H1 (cell line): ENCODE measurements at regions not wholly inside any gene's neighbourhood (a gene's known extent, or its start where the extent isn't known, plus 50 kb on each side); places are given as distances from the start of the nearest gene placed in this dataset.

Source experiments
- ATF2 ChIP-seq: IDR thresholded peaks from 2 replicates; pipeline ENCODE4 v1.6.1; 2012; ENCODE audit warnings: low read length, inconsistent platforms
- BRCA1 ChIP-seq: IDR thresholded peaks from 2 replicates; pipeline ENCODE4 v1.6.1; 2012; ENCODE audit warnings: low read depth, low read length, improper control_type of control experiment
- CBX8 ChIP-seq: fragments of 300-800, 300-1000 bp; sonication (generic); IDR thresholded peaks from 2 replicates; pipeline ENCODE4 v1.7.1; 2016; ENCODE audit warnings: low read depth, low read length, borderline replicate concordance
- CHD2 ChIP-seq: IDR thresholded peaks from 2 replicates; pipeline ENCODE4 v1.6.1; 2012; ENCODE audit warnings: low read length, improper control_type of control experiment
- EP300 ChIP-seq, 2 experiments: IDR thresholded peaks; 1 replicate in 1 of 2; 2 replicates in 1 of 2; pipeline ENCODE4 v1.6.1; 2011 to 2012; ENCODE audit warnings: low read depth in 2 of 2, low read length in 2 of 2, mild to moderate bottlenecking in 2 of 2, borderline replicate concordance in 1 of 2, inconsistent platforms in 1 of 2, moderate library complexity in 1 of 2
- POLR2A ChIP-seq, 2 experiments: IDR thresholded peaks; 1 replicate in 1 of 2; 2 replicates in 1 of 2; pipeline ENCODE4 v1.6.1; 2011; ENCODE audit warnings: low read depth in 2 of 2, low read length in 2 of 2, mild to moderate bottlenecking in 2 of 2; ENCODE audit errors: control extremely low read depth in 1 of 2
- POLR2AphosphoS5 ChIP-seq: IDR thresholded peaks from 2 replicates; pipeline ENCODE4 v1.6.1; 2011; ENCODE audit warnings: low read depth, low read length
- TF ChIP-seq, protein P1 (sequence below), 3 experiments: IDR thresholded peaks; 1 replicate in 2 of 3; 2 replicates in 1 of 3; pipeline versions ENCODE4 v1.5.1 to v1.6.1; 2011; ENCODE audit warnings: low read length in 3 of 3, mild to moderate bottlenecking in 3 of 3, inconsistent platforms in 2 of 3, low read depth in 1 of 3, moderate library complexity in 1 of 3; ENCODE audit not compliant: insufficient read depth in 1 of 3; ENCODE audit errors: control extremely low read depth in 1 of 3
- TF ChIP-seq, protein P2 (sequence below): IDR thresholded peaks from 2 replicates; pipeline ENCODE4 v1.6.1; 2012; ENCODE audit warnings: inconsistent platforms
- TF ChIP-seq, protein P3 (sequence below): IDR thresholded peaks from 2 replicates; pipeline ENCODE4 v1.6.1; 2011; ENCODE audit warnings: low read length, improper control_type of control experiment

GRCh38 chr12:58465418-58465817 lies 454.9 kb downstream of the LRIG3 start:
- TF ChIP-seq POLR2A (IDR thresholded peaks at IDR 0.05; ENCODE audit: control extremely low read depth in 1 of 2, low read depth in 2 of 2, low read length in 2 of 2) (no peak), CHD2 (no peak), POLR2AphosphoS5 (no peak), BRCA1 (no peak), ATF2 (no peak), CBX8 (no peak), EP300 (IDR thresholded peaks at IDR 0.05; ENCODE audit: borderline replicate concordance in 1 of 2, low read depth in 2 of 2, low read length in 2 of 2) (no peak)
- TF ChIP-seq, protein P1, sequence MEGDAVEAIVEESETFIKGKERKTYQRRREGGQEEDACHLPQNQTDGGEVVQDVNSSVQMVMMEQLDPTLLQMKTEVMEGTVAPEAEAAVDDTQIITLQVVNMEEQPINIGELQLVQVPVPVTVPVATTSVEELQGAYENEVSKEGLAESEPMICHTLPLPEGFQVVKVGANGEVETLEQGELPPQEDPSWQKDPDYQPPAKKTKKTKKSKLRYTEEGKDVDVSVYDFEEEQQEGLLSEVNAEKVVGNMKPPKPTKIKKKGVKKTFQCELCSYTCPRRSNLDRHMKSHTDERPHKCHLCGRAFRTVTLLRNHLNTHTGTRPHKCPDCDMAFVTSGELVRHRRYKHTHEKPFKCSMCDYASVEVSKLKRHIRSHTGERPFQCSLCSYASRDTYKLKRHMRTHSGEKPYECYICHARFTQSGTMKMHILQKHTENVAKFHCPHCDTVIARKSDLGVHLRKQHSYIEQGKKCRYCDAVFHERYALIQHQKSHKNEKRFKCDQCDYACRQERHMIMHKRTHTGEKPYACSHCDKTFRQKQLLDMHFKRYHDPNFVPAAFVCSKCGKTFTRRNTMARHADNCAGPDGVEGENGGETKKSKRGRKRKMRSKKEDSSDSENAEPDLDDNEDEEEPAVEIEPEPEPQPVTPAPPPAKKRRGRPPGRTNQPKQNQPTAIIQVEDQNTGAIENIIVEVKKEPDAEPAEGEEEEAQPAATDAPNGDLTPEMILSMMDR (IDR thresholded peaks at IDR 0.05; ENCODE audit: control extremely low read depth in 1 of 3, insufficient read depth in 1 of 3, low read depth in 1 of 3, low read length in 3 of 3) = no peak
- TF ChIP-seq, protein P2, sequence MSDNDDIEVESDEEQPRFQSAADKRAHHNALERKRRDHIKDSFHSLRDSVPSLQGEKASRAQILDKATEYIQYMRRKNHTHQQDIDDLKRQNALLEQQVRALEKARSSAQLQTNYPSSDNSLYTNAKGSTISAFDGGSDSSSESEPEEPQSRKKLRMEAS = no peak
- TF ChIP-seq, protein P3, sequence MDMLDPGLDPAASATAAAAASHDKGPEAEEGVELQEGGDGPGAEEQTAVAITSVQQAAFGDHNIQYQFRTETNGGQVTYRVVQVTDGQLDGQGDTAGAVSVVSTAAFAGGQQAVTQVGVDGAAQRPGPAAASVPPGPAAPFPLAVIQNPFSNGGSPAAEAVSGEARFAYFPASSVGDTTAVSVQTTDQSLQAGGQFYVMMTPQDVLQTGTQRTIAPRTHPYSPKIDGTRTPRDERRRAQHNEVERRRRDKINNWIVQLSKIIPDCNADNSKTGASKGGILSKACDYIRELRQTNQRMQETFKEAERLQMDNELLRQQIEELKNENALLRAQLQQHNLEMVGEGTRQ = no peak
